ENCODE measurements at regions not wholly inside any gene's neighbourhood (a gene's known extent, or its start where the extent isn't known, plus 50 kb on each side); places are given as distances from the start of the nearest gene placed in this dataset.

- Histone ChIP-seq H3K36me3 (ENCODE audit: control insufficient read depth, insufficient read depth, low read length) (no peaks in the 10 kb centered on the region), H2AFZ (ENCODE audit: low read depth, low read length) (no peak overlapping the region), H3K4me2 (ENCODE audit: insufficient read depth, low read length) (no peak overlapping the region), H3K27ac (ENCODE audit: extremely low read depth, low read depth, low read length) (no peak overlapping the region), H3K4me1 (replicated peaks in 1 of 2; ENCODE audit: control insufficient read depth in 2 of 2, insufficient read depth in 2 of 2, low read length in 2 of 2) (no peaks in the 10 kb centered on the region), H3K9me3 (replicated peaks; ENCODE audit: control insufficient read depth, insufficient read depth, low read depth, low read length) (no peaks in the 10 kb centered on the region), H4K20me1 (replicated peaks; ENCODE audit: control insufficient read depth, insufficient read depth, low read length) (no peaks in the 10 kb centered on the region), H3K9me1 (ENCODE audit: control insufficient read depth, insufficient read depth, low read length) (no peaks in the 10 kb centered on the region), H3K79me2 (ENCODE audit: control insufficient read depth, insufficient read depth, low read length) (no peaks in the 10 kb centered on the region), H3K9ac (ENCODE audit: insufficient read depth in 1 of 2, low read depth in 2 of 2, low read length in 2 of 2) (no peak overlapping the region), H3K27me3 (ENCODE audit: control insufficient read depth in 2 of 2, insufficient read depth in 2 of 2, low read length in 2 of 2) (no peaks in the 10 kb centered on the region), H3K4me3 (no peak overlapping the region)
- CTCF ChIA-PET (ENCODE audit: low intra/inter-chr PET ratio) = no interaction called here
- in situ Hi-C loops (cut with MboI) (no loop called here), intact Hi-C loops (cut with micrococcal nuclease) (no loop called here)
- no peak for FAIRE-seq
- no peak for DNase-seq (ENCODE audit: extremely low read depth in 1 of 4, low spot score in 3 of 4)
- no peak for ATAC-seq
- POLR2A ChIA-PET = no interaction called here
- 4% methylated on average over 2 of the region's 2 CpGs for WGBS (ENCODE audit: insufficient coverage, low coverage, missing lambda C conversion rate)
- BruUV-seq (replicated peaks) = no TSS peak
- TF ChIP-seq HMGN3 (IDR thresholded peaks at IDR 0.05; ENCODE audit: borderline replicate concordance, extremely low read depth, insufficient read length, low read depth, low read length) (no peak), E2F1 (CRISPR knock-in tag; IDR thresholded peaks at IDR 0.05) (no peak), ETV1 (tag; conservative IDR thresholded peaks at IDR 0.05; ENCODE audit: low read depth) (no peak), ZNF512 (tag; IDR thresholded peaks at IDR 0.05) (no peak), ZNF398 (CRISPR knock-in tag; IDR thresholded peaks at IDR 0.05) (no peak), HMBOX1 (IDR thresholded peaks at IDR 0.05) (no peak), POLR2B (IDR thresholded peaks at IDR 0.05; ENCODE audit: low read depth, partially characterized antibody) (no peak), STAT5B (CRISPR knock-in tag; IDR thresholded peaks at IDR 0.05) (no peak), MEF2D (tag; conservative IDR thresholded peaks at IDR 0.05; ENCODE audit: low read depth) (no peak), RBM25 (IDR thresholded peaks at IDR 0.05; ENCODE audit: low read depth, low read length, severe bottlenecking) (no peak), ZNF133 (CRISPR knock-in tag; IDR thresholded peaks at IDR 0.05) (no peak), ZNF584 (CRISPR knock-in tag; IDR thresholded peaks at IDR 0.05; ENCODE audit: low read depth) (no peak), ZNF174 (CRISPR knock-in tag; IDR thresholded peaks at IDR 0.05) (no peak), MCM2 (IDR thresholded peaks at IDR 0.05; ENCODE audit: low read depth) (no peak), JUND (IDR thresholded peaks at IDR 0.05; ENCODE audit: borderline replicate concordance, low read depth, low read length) (no peak), JUND (tag; IDR thresholded peaks at IDR 0.05; ENCODE audit: borderline replicate concordance, low read depth, low read length) (no peak), U2AF2 (optimal IDR thresholded peaks at IDR 0.05; ENCODE audit: low read depth, low read length) (no peak)
These were observed 792.8 kb upstream of the EYS start for GRCh38 chr6:66499851-66500250.

Measured in K562 (cell line).